ENCODE measurements at regions not wholly inside any gene's neighbourhood (a gene's known extent, or its start where the extent isn't known, plus 50 kb on each side); places are given as distances from the start of the nearest gene placed in this dataset.

GRCh38 chr5:94081088-94081487, 339.7 kb upstream of the POU5F2 start:
- TF ChIP-seq CEBPB (IDR thresholded peaks at IDR 0.05; ENCODE audit: borderline replicate concordance in 1 of 2, low read depth in 2 of 2, low read length in 2 of 2) (no peak), ZNF384 (IDR thresholded peaks at IDR 0.05; ENCODE audit: borderline replicate concordance, low read depth, low read length) (no peak), CTCF (IDR thresholded peaks at IDR 0.05 in 2 of 3, conservative IDR thresholded peaks at IDR 0.05 in 1 of 3; ENCODE audit: control insufficient read depth in 2 of 3, extremely low read depth in 1 of 3, insufficient read depth in 1 of 3, low read depth in 3 of 3, low read length in 3 of 3) (no peak), SMARCA5 (IDR thresholded peaks at IDR 0.05) (no peak), POLR2A (IDR thresholded peaks at IDR 0.05; ENCODE audit: low read depth, low read length) (no peak), ZNF687 (IDR thresholded peaks at IDR 0.05) (no peak), LARP7 (IDR thresholded peaks at IDR 0.05) (no peak), NR2C2 (IDR thresholded peaks at IDR 0.05; ENCODE audit: borderline replicate concordance, control insufficient read depth, insufficient read length, low read depth) (no peak), SREBF1 (IDR thresholded peaks at IDR 0.05; ENCODE audit: low read length) (no peak)

Measured in GM12878 (cell line).